HuH-7 (cell line): ENCODE measurements at regions not wholly inside any gene's neighbourhood (a gene's known extent, or its start where the extent isn't known, plus 50 kb on each side); places are given as distances from the start of the nearest gene placed in this dataset.
"Not testable (repeated sequence)": the region's sequence is repeated elsewhere in the genome, so short reads cannot be mapped to it uniquely, and the experiment has no call there.

Source experiments
- DNase-seq: peaks from one replicate; pipeline ENCODE4 v3.0.0; 2011; ENCODE audit warnings: low spot score

DNA sequence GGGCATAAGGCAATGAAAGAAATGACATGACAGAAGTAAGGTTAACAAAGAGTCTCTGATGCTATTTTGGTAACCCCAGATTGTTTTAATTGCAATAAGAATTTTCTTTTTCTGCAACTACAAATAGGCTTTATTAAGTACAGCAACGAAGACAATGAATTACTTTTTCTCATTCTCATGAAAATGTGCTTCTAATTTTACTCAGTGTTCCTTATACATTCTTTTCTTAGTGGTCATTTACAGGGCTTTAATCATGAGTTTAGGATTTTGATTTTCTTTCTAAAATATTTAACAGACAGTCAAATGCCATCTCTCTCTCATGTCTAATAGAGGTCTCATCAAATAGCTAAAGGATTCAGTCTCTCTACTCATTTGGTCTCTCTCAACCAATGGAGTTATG is 452.1 kb downstream of the RAP2B start:
- no peak for DNase-seq

DNA sequence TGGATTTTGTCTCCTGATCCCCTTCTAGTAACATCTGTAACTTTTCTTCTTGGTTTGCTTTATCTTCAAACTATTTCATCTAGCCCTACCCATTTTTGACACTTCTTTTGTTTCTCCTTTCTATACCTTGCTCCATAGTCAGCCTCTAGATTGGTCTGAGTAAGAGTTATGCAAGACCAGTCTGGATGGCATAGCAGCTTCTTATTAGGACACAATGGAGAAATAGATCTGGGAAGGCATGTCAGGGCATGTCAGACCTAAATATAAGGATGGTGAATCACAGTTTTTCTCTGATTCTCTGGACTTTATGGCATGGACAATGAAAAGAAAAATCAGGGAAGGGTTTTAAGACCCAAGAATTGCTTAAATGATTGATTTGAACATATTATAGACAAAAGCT is 452.5 kb downstream of the RAP2B start:
- DNase-seq, result no peak

DNA sequence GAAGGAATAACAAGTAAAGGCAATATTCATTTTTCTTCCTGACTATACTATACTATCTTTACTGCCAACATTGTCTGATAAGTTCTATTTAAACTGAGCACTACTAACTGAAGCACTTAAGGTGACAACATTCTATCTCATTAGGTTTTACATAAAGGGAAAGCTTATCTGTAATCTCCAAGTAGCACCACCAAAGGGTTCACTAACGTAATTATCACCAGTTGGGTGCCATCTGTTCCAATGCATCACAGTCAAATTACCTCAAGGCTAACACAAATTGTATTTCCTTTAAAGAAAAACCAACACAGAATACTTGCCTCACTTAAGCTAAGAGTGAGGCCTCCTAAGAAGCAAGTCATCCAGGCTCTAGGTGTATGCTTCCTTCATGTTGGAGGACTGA is 453.8 kb downstream of the RAP2B start:
- no peak for DNase-seq

DNA sequence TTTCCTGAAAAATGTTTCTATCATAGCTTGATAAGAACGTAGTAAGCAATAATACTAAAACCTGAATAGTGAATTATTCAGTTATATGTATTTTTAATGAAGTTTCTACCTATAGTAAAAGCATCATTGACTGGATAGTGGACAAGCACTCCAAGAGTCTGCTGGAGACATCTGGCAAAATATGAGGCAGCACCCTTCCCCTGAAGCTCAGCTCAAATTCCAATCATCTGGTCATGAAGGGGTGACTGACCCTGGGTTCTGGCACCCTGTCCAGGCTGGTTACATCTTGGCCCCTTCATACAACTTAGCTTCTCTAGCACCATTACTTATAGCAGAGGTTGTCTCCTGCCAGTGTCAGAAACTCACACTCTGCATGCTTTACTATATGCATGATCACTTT is 455.4 kb downstream of the RAP2B start:
- no peak for DNase-seq

DNA sequence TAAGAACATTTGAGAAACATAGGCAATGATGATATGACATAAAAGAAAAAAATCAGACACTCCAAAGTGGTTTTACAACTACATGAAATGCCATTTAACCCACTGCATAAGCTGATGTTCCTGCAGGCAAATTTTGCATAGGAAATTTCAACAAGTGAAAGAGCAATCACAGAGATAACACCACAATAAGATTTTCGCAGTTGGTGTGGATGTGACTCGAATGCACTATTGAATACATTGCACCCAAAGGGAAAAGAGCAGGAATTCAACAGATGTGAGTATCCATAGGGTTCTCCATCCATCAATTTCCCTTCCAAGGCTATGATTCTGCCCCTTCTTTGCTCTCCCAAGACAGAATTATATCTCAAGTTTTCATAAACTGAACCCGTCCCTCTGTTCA is 456.1 kb downstream of the RAP2B start:
- no peak for DNase-seq

DNA sequence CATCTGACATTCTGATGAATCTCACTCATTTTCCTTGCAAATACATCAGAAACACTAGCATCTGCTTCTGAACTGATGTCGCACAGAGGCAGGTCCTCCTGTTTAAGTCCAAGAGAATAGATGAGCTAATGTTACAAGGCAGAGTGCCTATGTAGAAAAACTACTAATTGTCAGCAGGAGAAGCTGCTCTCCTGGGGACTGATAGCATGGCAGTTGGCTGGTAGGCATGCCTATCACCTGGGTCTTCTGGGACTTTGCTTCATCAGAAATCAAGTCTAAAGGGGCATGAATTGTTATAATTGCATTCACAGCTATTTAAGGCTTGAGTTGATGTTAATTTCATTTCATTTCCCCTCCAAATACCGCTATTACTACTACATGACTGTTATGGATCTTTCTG is 457.2 kb downstream of the RAP2B start:
- no peak for DNase-seq

DNA sequence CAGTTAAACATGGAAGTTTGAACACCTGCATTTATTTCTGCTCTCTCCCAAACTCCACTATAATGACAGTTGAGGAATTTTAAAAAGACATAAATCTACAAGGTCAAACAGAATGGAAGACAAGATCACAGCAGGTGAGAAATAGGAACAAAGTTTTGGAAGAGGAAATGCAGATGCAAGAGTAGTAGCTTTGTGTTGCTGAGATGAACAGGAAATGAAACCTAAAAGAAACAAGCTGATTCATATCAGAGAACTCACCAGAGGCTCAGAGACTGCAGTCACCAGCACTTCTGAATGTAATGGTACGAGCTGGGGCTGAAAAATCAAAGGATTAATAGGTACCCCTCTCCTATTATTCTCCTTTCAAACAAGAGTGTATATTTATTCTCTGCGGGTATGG is 459.9 kb downstream of the RAP2B start:
- no peak for DNase-seq

DNA sequence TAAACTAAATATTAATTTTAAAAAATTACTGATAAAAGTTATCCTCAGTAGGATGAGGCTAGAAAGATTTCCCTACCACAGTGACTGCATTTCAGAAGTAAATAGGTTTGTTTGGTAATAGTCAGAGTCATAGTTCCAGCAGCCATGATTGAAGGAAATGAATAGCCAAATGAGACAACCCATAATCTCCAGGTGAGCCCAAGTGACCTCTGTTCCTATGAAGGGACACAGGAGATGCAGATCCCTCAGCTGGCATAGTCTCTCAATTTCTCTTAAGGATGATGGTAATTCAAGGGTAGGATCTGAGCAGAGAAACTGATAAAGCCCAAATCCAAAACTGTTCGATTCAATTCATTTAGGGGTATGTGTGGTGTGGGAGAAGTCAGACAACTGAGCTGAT is 461.8 kb downstream of the RAP2B start:
- no peak for DNase-seq

DNA sequence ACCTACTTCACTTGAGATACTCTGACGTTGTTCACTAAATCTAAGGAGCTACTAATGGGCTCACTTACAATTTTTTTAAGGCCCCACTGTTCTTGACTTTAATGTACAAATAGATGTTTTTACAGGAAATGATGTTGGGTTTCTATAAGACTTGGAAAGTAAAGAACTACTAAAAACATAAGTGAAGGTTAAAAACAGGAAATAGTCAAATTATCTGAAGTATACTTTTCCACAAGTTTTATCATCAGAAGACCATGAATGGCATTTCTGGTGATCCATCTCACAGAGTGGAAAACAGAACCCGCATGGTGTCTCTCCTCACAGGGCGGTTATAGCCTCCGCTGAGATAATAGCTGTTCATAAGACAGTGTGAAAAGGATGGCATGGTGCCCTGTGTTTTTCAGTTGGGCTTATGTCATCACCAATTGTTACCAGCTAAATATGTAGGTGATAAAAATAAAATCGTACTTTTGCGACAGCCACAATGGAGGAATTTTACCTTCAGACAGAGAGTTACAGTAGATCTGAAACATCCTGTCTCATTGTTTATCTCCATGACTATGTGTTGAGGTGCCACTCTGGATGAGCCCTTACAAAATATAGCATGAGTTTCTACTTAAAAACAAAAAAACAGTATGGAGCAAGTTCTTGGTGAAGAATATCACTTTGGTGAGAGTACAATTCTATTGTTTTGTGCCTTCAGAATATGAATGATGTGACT is 462.4 kb downstream of the RAP2B start:
- no peak for DNase-seq

DNA sequence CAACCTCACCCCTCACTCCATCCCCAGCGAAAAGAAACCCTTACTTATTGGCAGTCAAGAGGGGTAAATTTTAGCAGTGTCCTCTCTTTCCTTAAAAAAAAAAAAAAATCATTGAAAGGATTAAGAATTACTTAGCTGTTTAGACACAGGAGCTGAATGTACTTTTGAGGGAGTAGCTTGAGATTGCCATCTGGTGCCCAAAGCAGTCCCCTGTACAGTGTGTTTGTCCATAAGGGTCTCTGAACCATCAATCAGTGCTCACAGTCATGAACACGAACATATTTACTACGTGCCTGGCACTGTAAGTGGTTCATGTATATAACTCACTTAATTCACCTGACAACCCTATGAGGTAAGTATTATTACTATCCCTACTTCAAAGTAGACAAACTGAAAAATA is 463.5 kb downstream of the RAP2B start:
- no peak for DNase-seq

DNA sequence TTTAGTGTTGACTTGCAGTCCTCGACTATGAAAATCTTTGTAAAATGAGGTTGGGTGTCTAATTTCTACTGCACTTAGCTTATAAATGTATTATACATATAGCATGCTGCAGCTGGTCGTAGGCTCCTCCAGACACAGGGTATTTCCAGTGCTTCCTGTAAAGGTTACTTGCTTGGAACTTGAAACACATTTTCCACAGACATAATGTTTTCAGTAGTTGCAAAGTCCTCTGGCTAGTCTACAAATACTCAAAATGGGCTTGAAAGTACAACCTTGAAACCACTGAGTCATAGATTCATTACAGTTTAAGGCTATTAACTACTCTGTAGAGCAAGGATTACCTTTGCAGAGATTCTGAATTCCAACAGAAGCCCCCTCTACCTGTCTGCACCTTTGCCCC is 464.1 kb downstream of the RAP2B start:
- DNase-seq, result no peak

DNA sequence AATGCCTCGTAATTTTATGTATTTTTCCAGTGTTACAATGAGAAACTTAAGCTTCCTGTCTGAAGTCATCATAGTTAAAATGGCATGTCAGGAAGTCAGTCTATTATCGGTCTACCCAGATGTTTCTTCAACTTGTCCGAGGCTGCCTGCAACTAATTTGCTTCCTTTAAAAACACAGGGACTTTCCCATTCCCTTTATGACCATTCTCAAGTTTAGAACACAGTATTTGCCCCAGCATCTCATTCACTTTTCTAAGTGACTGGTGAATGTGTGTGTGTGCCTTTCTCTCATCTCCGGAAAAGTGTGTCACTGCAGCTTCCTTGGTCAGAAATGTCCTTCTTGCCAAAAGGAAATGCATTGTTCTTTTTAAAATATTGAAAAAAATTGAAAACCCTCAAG is 466.6 kb downstream of the RAP2B start:
- DNase-seq, result no peak

DNA sequence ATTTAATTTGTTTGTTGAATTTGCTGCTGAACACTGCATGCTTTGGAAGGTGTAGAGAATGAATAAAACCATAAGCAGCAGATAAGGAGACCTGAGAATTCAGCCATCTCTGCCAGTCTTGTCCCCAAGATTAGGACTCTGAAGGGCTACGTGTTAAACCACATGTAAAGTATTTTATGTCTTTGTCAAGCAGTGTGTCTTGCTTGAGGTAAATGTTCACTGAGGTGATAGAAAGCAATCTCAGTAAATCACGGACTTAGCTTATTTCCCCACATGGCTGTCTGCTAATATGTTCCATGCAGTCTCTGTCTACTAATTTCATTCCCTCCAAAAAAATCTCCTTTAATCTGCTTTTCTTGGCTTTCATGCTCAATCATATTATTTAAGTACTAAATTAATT is 467.1 kb downstream of the RAP2B start:
- DNase-seq, result no peak

DNA sequence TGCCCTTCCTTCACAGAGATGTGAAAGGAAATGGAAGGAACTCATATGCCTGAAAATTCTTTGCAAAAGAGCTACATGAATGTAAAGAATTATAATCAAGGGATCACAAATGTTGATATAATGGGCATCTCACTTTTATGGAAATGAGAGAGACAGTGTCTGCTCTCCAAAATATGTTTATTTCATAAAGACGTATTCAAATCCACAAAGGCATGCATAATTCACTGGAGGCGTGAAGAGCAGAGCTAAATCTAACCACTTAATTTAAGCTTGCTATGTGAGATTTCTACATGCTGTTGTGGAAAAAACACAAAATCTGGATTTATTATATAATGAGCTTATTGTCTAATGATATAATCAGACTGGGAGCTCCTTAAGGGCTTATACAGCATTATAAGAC is 469.1 kb downstream of the RAP2B start:
- no peak for DNase-seq

DNA sequence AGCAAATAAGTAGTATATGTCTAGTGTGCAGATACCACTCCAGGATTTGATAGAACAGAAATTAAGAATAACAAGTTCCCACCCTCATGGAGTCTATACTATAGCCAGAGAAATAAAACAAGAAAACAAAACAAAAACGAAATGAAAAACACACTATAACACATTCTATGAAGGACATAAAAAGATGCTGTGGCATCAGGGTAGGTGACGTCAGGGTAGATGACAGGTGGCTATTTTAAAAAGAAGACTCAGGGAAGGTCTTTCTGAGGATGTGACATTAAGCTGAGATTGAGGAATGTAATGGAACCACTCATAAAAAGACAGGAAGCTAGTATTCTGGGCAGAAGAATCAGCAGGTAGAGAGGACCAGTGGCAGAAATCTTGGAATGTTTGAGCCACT is 469.6 kb downstream of the RAP2B start:
- no peak for DNase-seq

DNA sequence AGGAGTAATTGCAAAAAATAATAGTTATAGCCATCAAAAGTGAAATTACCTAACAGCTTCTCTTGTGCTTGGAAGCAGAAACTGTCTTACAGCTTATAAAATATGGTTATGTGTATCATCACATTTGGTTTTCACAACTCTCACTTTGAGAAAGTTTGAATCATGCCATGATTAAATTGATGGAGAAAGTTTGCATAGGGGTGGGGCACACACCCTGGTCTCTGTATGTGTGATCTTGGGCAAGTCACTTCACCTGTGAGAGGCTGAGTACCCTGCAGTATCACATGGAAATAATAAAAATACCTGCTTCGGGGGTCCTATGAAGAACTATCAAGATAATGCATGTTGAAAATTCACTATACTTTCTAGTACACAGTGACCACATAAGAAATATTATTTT is 471.4 kb downstream of the RAP2B start:
- DNase-seq, result no peak

DNA sequence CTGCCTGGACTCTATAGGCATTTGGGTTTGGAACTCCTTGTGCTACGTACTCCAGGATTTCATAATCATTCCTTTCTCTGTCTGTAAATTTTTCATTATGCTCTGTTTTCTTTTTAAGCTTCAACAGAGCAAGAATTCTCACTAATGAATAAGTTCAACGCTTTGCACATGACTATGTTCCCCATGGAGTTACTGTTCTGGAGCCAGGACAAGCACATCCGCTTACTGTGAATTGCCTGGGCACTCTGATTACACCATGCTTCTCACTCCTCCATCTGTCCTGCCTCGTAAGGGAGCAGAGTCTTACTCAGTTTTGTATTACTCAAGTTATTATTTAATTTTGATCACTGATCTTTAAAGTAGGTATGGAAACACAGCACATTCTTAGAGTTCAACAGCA is 472.7 kb downstream of the RAP2B start:
- no peak for DNase-seq

DNA sequence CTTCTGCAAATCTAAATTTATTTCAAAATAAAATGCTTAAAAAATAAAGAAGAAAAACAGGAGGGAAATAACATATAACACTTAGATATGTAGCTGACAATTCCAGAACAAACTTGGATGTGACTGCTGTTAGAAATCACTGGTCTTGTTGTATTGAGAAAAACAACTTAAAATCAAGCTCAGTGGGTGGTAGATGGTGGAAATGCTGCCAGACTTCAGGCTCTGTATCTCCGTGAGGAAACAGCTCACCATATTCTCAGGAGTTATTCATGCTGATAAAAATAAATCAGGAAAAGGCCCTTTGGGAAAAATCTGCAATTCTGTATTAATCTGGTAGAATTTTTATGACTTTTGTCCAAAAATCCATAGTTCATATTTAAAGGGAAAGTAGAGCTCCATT is 477.6 kb downstream of the RAP2B start:
- no peak for DNase-seq

DNA sequence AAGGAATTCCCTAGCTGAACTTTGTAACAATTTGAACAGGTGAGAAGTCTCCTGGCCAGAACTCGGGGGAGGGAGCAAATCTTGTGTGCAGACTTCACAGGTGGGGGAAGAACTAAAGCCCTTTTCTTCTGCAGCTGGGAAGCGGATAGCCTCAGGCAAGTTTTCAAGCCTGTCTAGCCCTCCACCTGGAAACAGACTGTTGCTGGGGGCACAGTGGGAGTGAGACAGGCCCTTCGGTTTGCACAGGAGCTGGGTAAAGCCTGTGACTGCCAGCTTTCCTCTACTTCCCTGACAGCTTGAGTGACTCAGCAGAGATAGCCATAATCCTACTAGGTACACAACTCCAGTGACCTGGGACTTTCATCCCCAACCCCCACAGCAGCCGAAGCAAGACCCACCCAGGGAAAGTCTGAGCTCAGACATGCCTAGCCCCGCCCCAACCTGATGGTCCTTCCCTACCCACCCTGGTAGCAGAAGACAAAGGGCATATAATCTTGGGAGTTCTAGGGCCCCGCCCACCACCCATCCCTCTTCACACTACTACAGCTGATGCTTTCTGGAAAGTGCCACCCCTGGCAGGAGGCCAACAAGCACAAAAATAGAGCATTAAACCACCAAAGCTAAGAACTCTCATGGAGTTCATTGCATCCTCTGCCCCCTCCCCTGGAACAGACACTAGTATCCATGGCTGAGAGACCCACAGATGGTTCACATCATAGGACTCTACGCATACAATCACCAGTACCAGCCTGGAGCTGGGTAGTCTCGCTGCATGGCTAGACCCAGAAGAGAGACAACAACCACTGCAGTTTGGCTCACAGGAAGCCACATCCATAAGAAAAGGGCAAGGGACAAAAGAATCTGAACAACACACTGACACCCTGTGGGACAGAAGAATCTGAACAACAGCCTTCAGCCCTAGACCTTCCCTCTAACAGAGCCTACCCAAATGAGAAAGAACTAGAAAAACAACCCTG is 479.0 kb downstream of the RAP2B start:
- DNase-seq, result no peak

DNA sequence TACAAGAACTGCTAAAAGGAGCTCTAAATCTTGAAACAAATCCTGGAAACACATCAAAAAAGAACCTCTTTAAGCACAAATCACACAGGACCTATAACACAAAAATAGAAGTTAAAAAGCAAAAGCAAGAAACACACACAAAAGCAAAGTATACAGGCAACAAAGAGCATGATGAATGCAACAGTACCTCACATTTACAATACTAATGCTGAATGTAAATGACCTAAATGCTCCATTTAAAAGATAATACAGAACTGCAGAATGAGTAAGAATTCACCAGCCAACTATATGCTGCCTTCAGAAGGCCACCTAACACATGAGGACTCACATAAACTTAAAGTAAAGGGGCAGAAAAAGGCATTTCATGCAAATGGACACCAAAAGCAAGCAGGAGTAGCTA is 478.6 kb upstream of the ARHGEF26 start:
- DNase-seq, result not testable (repeated sequence)

DNA sequence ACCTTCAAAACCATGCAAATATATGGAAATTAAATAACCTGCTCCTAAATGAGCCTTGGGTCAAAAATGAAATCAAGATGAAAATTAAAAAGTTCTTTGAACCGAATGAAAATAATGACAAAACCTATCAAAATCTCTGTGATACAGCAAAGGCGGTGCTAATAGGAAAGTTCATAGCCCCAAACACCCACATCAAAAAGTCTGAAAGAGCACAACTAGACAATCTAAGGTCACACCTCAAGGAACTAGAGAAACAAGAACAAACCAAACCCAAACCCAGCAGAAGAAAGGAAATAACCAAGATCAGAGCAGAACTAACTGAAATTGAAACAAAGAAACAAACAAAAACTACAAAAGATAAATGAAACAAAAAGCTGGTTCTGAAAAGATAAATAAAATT is 477.7 kb upstream of the ARHGEF26 start:
- not testable (repeated sequence) for DNase-seq

DNA sequence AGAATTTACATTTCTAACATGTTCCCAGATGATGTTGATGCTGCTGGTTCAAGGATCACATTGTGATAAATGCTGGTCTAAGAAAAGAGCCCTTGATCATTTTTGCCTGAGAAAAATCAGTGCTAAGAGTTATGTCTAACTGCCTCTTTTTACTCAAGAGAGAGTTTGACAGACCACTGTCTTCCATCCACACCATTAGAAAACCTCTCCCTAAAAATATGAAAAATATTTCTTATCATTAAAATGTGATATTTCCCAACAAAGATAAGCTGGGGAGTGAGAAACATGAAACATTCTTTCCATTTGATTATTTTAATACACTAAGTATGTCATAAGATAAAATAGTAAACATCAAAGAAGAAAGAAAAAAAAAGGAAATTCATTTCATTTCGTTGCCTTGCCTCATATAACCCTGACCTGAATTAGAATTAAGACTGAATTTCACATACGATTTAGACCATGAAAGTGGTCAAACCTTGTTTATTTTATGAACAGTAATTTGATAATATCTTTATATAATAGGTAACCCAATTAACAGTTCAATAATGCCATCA is 471.8 kb upstream of the ARHGEF26 start:
- no peak for DNase-seq

DNA sequence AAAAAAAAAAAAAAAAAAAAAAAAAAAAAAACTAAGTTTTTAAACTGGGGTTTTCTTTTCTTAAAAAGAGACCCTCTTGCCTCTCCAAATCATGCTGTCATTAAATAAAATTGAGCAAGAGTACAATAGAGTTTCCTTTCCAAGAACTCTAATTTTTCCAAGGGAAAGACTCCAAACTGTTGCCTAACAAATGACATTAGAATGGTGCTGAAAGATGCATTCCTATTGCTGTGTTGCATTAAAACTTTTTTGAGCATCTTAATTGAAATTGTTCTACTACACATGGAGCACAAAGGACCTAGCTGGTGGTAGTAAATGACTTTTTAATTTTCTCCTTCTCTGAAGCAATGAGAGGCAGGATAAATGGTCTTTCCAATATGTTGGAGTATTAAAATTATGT is 469.1 kb upstream of the ARHGEF26 start:
- no peak for DNase-seq
